Right kidney (tissue), 1 donor: ENCODE measurements at regions not wholly inside any gene's neighbourhood (a gene's known extent, or its start where the extent isn't known, plus 50 kb on each side); places are given as distances from the start of the nearest gene placed in this dataset.

ENCODE experiments used
- DNase-seq: peaks from one replicate; pipeline ENCODE4 v3.0.0-alpha.2; 2016

DNA sequence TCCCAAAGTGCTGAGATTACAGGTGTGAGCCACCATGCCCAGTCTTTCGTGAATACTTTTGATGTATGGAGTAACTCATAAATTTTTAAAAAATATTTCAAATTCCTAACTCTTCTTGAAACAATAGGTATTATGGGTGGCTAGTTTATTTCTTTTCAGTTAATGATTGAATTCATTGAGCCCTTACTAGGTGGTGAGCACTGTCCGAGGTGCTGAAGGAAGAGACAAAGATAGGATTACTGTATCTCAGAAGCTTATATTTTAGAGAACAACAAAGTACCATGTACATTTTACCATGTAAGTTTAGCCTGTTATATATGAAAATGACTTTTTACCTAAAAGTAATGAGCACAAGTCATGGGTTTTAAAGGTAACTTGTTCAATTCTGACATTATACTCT is 418.3 kb downstream of the NPIPA7 start:
- no peak for DNase-seq

DNA sequence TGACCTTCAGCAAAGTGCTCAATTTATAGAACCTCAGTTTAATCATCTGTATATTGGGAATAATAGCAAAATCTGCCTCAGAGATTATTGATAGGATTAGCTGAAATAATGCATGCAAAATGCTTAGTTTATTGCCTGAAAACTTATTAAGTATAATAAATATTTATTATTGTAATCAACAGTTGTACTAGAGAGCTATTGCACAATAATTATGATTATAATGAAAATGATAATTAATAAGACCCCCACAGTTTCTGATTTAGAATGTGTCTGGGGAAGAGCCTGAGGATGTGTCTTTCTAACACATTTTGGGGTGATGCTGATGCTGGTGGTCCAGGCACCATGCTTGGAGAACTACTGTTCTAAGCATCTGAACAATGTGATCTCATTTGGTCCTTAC is 419.6 kb downstream of the NPIPA7 start:
- no peak for DNase-seq

DNA sequence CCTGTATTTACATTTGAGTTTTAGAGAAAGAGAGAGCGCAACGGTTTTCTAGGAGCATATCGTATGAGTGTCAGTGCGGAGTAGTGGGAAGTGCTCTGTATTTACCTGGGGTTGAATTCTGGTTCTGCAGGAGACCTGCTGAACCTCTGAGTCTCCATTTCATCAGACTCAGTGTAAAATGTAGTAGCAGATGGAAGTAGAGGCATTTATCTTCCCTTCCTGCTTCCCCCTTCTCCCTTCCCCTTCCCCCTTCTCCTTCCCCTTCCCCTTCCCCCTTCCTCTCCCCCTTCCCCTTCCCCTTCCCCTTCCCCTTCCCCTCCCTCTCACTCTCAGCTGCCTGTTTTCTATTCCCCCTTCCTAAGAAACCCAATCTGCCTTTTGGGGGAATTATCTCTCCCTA is 426.9 kb downstream of the NPIPA7 start:
- no peak for DNase-seq

DNA sequence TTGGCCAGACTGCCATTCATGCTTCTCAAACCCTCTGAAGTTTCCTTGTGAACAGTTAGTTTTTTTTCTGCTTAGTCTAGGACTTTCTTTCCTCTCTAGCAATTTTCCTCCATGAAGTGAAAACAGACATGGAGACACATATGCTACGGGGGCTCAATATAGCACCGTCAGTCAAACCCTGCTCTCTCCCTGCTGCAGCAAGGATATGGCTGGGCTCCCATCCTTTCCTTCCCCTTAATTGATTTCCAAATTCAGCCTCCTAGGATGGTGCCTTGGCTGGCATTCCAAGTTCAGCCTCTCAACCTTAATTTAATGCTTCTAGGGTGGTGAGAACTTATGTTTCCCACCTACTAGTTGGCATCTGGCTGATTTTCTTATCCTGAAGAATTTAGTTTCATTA is 436.7 kb downstream of the NPIPA7 start:
- no peak for DNase-seq

DNA sequence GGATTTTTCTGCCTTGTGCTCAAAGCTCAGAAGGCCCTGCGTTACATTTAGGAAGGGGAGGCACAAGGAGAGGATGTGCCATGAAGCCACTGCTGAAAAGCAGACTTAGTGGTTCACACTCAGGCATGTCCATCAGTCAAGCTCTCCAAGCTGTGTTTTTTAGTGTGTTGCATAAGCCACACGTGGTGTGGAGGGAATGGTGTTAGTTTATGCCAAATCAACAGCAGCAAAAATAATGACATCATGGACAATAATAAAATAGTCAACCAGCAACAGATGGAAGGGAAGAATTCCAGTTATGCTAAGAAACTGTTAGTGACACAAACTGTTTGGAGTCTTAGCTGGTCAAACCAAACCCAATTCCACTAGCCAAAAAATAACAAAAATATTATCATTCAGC is 438.3 kb downstream of the NPIPA7 start:
- no peak for DNase-seq

DNA sequence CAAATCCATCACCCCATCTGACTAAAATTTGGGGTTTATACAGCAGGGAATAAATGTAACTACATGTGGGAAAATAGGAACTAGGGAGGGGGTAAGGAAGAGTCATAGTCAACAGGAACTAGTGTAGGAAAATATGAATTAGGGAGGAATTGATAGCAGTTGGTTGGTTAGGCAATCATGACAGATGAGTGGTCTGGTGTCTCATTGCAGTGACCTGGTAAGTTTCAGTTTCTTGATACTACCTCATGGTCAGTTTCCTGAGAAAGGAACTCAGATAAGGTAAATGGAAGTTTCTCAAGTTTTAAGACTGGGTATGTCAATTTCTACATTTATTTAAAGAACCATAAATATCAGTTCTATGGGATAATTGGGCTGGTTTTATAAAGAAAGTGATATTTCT is 442.3 kb downstream of the NPIPA7 start:
- no peak for DNase-seq

DNA sequence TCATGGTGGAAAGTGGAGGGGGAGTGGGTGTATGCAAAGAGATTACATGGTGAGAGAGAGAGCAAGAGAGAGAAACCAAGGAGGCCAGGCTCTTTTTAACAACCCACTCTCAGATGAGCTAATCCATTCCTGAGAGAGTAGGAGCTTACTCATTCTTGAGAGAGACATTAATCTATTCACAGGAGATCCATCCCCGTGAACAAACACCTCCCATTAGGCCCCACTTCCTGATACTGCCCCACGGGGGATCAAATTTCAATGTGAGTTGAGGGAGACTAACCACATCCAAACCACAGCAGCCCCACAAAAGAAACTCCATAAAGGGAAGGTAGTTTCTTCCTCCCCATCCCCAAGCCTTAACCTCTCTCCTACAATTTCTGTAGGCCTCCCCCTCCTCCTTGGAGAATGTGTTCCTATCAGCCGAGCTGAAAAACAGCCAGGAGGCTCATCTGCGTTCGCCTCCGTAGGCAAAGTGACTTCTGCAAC is 450.0 kb downstream of the NPIPA7 start:
- DNase-seq = no peak

DNA sequence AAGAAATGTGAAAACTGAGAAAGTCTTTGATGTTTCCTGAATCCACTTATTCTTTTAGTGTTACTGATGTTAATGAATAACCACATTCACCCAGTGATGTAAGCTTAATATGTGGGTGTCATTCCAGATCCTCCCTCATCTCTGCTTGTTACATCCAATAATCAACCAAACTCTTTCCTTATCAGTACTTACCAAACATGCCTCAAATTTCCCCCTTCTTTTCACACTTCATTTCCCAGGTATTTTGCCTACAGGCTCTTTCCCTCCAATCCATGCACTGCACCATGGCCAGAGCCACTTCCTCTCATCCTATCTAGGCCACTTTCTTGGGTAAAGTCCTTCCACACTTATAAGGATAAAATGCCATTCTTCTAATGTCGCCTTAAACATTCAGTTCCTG is 451.5 kb downstream of the NPIPA7 start:
- DNase-seq = no peak

DNA sequence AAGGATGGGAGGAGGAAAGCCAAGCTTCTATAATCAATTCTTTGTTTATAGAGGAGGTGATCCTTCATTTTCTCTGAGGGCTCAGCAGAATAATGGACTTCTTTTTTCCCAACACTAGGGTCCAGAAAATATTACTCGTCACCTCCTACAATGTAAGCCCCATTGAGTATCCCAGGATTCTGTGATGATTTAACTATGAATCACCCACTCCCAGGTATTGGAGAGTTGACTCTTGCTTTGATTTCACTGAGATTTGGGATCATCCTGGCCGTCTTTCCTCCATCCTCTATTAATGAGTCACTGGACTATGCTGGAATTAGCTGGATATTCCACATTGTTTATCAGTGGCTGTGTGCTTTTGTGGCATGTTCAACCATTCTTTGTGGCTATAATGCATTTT is 452.0 kb downstream of the NPIPA7 start:
- DNase-seq = no peak

DNA sequence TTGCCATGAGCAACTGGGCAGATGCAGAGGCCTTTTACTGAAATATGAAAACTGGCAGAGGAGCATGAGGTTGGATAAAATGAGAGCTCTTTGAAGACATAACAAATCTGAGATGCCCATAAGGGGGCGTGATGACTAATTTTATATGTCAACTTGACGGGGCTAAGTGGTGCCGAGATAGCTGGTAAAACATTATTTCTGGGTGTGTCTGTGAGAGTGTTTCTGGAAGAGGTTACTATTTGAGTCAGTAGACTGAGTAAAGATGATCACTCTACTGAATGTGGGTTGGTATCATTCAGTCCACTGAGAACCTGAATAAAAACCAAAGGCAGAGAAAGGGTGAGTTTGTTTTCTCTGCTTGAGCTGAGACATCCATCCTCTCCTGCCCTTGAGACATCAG is 454.2 kb downstream of the NPIPA7 start:
- DNase-seq = no peak

DNA sequence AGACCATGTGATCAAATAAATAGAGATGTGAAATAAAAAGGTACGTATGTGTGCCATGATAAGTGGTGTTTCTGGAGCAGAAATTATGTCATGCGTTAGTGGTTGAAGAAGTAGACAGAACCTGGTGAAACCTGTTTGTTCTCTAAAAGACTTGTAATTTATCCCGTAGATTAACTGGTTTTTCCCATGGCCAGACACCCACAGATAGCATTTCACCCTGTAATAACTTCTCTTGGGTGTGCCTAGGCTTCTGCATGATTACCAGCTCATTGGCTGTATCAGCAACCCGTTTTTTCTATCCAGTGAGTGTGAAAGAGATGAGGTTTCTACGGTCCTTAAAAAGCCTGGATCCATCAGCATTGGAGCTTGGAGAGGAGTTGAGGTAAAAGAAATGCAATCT is 471.3 kb downstream of the NPIPA7 start:
- DNase-seq = no peak

DNA sequence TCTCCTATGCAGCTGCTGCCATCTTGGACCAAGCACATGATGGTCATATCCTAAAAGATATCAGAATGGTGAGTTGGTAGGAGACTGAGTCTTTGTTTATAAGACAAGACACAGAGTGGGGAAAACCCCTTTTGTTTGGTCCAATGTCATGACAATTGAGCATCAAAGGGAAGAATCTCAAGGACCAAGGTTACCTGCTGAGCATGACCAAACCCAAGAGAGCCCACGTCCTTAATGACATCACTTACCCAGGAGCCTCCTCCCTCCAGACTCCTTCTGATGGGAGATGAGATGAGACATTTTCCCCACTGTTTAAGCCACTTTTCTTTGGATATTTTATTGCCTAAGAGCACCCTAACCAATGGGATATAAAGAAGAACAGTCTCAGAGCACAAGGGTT is 478.1 kb downstream of the NPIPA7 start:
- DNase-seq = no peak

DNA sequence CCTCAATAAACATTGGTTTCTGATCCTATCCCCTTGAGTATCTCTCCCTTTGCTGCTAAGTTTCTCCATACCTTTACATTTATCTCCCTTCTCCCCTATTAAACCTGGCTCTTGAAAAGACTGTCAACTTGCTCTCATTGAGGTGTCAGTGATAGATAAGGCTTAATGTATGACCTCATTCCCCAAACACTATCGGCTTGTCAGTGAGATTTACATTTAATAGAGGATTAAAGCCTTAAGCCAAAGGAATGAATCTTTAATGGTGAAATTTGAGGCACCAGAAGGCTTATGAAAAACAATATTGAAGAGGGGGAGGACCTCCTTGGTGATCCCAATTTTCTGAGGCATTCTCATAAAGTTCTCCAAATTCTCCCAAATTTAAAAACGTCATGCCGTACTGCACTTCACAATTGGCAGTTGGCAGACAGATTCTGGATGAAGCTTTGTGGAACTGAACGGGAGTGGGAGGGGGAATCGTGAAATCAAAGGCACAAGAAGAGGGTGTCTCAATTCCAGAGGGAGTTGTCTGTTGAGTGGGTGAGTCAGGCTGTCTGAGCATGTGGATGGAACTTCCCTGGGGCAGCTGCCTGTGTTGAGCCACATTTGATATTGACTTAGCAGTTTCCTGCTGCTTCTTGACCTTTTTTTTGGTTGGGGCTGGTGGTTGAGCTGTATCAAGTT is 478.8 kb downstream of the NPIPA7 start:
- no peak for DNase-seq

DNA sequence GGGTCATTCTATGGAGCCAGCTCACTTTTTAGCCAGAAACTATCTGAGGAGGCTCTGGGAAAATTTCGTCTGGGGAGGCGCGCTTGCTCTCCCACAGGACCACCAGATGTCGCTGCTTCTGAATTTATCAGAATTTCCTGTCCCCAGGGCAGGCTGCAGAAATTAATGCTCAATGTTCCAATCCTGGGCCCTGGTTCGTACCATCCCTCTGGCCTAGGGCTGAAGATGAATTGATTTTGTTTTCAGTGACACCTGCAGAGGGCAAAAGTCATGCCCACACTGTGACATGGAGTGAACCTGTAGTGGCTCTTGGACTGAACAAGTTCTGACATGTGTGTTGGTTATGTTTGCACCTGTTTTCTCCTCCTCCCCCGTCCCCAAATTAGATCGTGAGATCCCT is 482.6 kb downstream of the NPIPA7 start:
- peak; percentile 21 for DNase-seq

DNA sequence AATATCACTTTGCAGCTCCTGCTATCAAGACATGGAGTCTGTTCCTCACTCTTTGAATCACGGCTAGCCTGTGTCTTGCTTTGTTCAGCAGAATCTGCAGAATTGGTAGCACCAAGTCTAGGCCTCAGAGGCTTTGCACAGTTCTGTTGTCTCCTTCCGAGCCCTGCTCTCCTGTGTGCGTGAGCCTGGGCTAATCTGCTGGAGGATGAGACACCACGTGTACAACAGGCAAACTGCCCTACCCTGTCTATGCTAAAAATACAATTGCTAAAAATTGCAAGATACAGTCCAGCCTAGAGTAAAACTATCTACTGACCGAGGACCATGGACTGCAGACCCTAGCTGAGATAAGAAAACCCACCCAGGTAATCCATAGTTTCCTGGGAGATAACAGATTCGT is 484.7 kb downstream of the NPIPA7 start:
- no peak for DNase-seq

DNA sequence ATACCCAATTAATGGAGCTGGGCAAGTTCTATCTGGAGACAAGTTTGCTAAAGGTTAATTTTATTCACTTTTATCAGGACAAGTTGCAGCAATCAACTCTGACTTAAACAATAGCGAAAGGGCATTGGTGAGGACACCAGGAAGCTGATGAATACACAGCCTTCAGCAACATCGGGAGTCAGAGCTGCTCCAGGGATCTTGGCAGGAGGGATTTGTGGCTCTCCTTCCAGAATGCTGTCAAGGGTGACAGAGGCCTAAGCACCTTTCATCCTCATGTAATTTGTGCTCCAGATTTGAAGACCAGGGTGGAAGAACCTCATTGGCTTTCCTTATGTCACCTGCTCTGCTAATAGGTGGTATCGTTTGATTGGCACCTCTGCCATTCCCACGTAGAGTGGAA is 485.6 kb downstream of the NPIPA7 start:
- no peak for DNase-seq

DNA sequence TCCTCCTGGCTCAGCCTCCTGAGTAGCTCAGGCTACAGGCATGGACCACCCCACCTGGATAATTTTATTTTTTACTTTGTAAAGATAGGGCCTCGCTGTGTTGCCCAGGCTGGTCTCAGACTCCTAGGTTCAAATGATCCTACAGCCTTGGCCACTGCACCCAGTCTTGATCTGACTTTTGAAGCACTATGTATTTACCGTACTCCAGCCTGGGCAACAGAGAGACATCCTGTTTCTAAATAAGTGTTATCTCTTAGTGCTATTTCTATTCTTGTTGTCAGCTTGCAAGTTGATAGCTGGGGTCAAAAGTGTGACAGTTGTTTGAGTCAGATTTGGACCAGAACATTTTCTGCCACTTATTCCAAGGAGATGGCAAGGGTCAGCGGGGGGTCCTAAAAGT is 486.4 kb downstream of the NPIPA7 start:
- DNase-seq = no peak

DNA sequence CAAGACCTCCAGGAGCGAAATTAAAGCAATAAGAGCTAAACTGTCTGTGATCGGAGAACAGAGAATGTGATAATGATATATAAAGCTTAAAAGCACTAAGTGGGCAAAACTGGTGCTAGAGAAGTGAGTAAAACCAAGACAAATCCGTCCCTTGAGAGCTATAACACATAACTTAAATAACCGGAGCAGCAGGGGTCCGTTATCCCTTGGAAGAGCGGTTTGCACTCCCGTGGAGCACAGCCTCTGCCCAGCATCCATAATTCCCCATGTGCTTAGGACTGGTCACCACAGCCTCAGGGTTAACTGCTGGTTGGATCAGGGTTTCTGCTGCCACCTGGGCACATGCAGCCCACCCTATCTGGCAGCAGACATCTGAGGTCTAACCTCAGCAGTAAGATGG is 489.0 kb downstream of the NPIPA7 start:
- no peak for DNase-seq

DNA sequence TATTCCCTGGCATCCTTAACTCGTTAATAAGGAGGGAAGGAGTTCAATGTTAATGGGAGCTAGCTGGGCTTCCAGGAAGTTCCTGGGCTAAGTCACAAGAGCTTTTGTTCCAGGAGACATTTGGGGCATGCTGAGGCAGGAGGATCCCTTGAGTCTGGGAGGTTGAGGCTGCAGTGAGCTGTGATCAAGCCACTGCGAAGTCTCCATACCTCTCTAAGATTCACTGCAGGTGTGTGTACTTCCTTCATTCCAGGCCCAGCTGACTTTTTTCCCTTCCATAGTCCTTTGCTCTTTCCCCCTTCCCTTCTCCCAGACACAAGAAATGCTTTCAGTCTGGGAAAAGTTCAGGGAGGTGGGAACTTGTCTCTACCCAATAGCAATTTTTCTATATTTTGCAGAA is 489.8 kb downstream of the NPIPA7 start:
- no peak for DNase-seq

DNA sequence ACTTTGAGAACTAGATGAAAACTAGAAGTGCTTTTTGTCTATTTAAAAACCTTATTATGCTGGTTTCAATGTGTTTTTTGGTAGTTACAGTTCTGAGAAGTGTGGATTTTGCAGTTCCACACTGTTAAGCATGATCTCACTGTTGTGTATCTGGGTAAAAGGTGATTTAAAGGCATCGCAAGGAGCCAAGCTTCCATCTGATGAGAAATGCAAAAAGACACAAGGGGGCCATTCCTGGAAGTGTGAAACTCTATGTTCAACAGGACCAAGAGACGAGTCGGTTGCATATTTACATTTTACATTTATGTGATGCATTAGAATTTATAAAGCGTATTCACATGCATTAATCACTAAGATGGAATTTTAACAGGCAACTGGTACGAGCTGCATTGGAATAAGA is 490.8 kb downstream of the NPIPA7 start:
- no peak for DNase-seq

DNA sequence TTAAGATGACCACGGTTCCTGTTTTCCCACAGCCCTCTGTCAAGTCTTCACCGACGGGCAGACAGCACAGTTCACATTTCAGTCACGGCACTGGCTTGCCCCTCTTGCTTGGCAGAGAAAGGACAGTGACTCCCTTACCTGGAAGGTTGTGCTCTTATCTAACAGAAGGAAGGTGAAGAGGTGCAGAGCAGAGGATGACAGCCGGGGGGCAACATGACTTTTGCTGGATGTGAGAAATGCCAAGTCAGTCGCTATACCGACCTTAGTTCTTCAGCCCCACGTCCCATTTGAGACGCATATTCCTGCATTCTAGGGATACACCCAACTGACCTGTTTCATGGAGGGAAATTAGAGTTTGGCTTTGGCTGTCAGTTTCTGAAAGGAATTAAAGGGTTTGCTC is 492.3 kb downstream of the NPIPA7 start:
- DNase-seq = no peak

DNA sequence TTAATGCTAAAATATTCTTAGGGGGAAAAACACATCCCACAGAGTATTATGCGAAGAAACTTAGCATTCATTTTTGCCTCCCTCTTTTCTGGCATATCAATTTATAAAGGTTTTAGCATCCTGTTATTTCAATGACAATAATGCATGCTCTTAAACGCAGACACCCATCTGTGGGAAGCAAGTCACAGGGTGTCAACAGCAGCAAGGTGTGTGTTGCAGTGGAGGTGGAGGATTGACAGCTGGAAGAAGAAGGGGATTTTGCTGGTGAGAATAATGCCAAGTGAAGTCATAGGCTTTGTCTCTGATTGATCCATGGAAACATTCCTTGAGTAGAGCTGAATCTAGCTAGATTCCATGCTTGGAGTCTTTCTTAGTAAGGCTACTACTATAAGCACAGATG is 498.1 kb downstream of the NPIPA7 start:
- no peak for DNase-seq

DNA sequence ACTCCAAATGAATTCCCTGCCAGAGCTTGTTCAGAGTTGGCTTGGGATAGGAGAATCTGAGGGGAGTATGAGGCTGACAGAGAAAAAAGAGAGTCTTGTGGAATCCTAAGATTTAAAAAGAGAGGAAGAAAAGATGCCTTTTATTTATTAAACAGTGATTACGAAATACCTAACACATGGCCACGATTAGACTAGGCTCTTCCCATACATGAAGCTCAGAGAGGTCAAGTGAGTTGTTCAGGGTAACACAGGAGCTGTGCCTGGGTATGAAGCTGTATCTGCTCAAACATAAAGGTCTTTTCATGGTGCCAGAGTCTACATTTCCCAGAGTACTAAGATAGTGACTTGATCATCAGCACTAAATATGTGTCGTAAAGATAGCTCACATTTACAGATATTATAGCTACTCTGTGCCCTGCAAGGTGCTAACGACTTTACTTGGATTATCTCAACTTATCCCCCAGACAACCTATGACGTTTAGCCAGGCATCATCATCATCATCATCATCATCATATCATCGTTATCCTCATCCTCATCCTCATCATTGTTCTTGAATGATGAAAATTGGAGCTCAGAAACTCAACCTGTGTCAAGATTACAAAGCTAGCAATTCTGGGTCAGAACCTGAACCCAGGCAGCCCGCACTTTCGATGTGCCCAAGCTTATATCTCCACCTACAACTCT is 500.8 kb downstream of the NPIPA7 start:
- no peak for DNase-seq

DNA sequence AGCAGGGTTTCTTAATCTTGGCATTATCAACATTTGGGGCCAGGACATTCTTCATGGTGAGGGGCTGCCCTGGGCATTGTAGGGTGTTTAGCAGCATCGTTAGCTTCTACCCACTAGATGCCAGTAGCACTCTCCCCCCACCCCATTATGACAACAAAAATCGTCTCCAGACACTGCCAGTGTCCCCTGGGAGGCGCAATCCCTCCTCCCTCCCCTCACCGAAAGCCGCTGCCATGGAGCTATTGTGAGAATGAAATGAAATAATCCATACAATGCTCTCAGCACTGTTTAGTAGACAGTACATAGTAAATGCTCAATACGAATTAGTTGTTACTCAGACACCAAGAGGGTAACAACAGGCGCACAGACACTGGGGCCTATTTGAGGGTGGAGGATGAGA is 502.9 kb downstream of the NPIPA7 start:
- DNase-seq = no peak

DNA sequence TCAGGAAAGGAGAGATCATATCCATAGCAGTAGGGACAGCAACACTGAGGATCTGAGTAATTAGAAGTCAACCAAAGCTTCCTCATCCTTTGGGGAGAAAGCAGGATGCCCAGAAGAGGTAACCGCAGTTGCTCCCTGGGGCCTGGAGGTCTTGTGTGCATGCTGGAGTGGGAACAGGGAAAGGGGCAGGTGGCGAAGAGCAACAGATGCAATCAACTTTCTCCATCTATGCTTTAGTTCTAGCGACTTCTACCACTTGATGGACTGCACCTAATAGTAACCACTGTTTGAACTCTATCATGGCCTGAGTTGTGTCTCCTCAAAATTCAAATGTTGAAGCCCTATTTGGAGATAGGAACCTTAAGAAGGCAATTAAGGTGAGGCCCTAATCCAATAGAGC is 503.8 kb downstream of the NPIPA7 start:
- no peak for DNase-seq
